ENCODE measurements at regions not wholly inside any gene's neighbourhood (a gene's known extent, or its start where the extent isn't known, plus 50 kb on each side); places are given as distances from the start of the nearest gene placed in this dataset.

DNA sequence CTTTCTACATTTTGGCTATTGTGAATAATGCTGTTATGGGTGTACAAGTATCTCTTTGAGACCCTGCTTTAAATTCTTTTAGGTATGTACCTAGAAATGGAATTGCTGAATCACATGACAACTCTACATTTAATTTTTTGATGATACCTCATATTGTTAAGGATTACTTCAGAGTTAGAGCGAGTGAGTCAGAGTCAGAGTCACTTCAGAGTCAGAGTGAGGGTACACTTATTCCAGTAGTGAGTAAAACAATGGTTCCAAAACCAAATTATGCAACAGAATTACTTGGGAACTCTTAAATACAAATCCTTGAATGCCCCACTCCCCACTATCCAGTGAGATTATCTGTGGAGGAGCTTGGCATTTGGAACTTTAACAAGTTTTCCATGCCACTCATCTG lies 50.3 kb upstream of the SNRK start:
- H3K79me2 ChIP-seq (ENCODE audit: control insufficient read depth, insufficient read depth, low read length): no peaks in the 10 kb centered on the region
- H3K4me1 ChIP-seq (ENCODE audit: control insufficient read depth, extremely low read depth, insufficient read depth, low read length): peaks cover 5% of the 10 kb centered on the region
- H2AFZ ChIP-seq (ENCODE audit: low read depth, low read length): no peak overlapping the region
- DNase-seq (ENCODE audit: low read depth, low spot score) (no peak), FAIRE-seq (peak; percentile 26)
- no peaks in the 10 kb centered on the region for H3K36me3 ChIP-seq (ENCODE audit: control insufficient read depth in 2 of 2, extremely low read depth in 1 of 2, insufficient read depth in 2 of 2, low read length in 2 of 2)
- no peaks in the 10 kb centered on the region for H4K20me1 ChIP-seq (replicated peaks; ENCODE audit: control insufficient read depth, extremely low read depth, insufficient read depth, low read length)
- dilution Hi-C loops (cut with MboI; ENCODE audit: extremely low pct_ligation_motif_present, low sequenced_read_pairs) (no loop called here), intact Hi-C loops (cut with micrococcal nuclease) (no loop called here)
- no peaks in the 10 kb centered on the region for H3K9me1 ChIP-seq (replicated peaks; ENCODE audit: control insufficient read depth, extremely low read depth, insufficient read depth, low read length)
- peak; percentile 54 for TF ChIP-seq FOS (IDR thresholded peaks at IDR 0.05; ENCODE audit: borderline replicate concordance, insufficient read depth, low read length)
- no peak for TF ChIP-seq MYC (IDR thresholded peaks at IDR 0.05; ENCODE audit: low read depth, low read length)
- no peak for TF ChIP-seq JUN (IDR thresholded peaks at IDR 0.05; ENCODE audit: borderline replicate concordance, insufficient read depth, insufficient read length, low read depth)
- H3K27me3 ChIP-seq (ENCODE audit: control insufficient read depth in 2 of 2, insufficient read depth in 2 of 2, low read length in 2 of 2): no peaks in the 10 kb centered on the region
- H3K27ac ChIP-seq (ENCODE audit: insufficient read depth, low read depth, low read length): no peak overlapping the region
- no peak overlapping the region for H3K4me2 ChIP-seq (ENCODE audit: insufficient read depth, low read length)
- no TSS peak for BruUV-seq (replicated peaks)
- no peak overlapping the region for H3K9ac ChIP-seq (replicated peaks; ENCODE audit: extremely low read depth, insufficient read depth, low read length)
- ChIA-PET CTCF (no interaction called here), POLR2A (no interaction called here)
- H3K9me3 ChIP-seq (replicated peaks; ENCODE audit: control insufficient read depth, insufficient read depth, low read length): no peaks in the 10 kb centered on the region
- H3K4me3 ChIP-seq (replicated peaks in 1 of 3; ENCODE audit: insufficient read depth in 1 of 3, low read depth in 1 of 3, low read length in 3 of 3): no peak overlapping the region

DNA sequence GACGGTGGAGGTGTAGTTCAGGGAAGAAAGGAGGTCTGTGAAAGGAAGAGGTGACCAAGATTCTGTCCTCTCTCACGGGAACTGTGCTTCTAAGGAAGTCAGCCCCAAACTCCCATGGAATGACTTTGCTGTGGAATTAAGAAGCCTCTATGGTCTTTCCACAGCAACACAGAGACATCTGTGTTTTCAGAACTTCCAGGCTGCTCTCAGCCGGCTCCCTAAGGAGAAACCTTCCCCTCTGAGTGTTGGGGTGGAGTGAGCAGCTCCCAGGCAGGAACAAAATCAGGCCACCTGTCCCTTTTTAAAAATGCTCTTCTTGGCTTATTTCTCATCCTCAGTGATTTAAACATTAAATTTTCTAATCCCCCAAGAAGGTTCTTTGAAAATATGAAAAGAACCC lies 53.3 kb upstream of the SNRK start:
- dilution Hi-C loops (cut with MboI; ENCODE audit: extremely low pct_ligation_motif_present, low sequenced_read_pairs): no loop called here
- POLR2A ChIA-PET: no interaction called here
- intact Hi-C loops (cut with micrococcal nuclease): no loop called here

More for the DNA sequence above, 53.3 kb upstream of the SNRK start:
- Histone ChIP-seq H3K4me2 (ENCODE audit: insufficient read depth, low read length) (no peak overlapping the region), H3K4me3 (replicated peaks in 1 of 3; ENCODE audit: insufficient read depth in 1 of 3, low read depth in 1 of 3, low read length in 3 of 3) (no peak overlapping the region), H3K27ac (ENCODE audit: insufficient read depth, low read depth, low read length) (no peak overlapping the region), H3K27me3 (ENCODE audit: control insufficient read depth in 2 of 2, insufficient read depth in 2 of 2, low read length in 2 of 2) (no peaks in the 10 kb centered on the region), H2AFZ (ENCODE audit: low read depth, low read length) (no peak overlapping the region), H3K36me3 (ENCODE audit: control insufficient read depth in 2 of 2, extremely low read depth in 1 of 2, insufficient read depth in 2 of 2, low read length in 2 of 2) (no peaks in the 10 kb centered on the region), H3K9me3 (replicated peaks; ENCODE audit: control insufficient read depth, insufficient read depth, low read length) (no peaks in the 10 kb centered on the region), H3K9ac (replicated peaks; ENCODE audit: extremely low read depth, insufficient read depth, low read length) (no peak overlapping the region), H3K9me1 (replicated peaks; ENCODE audit: control insufficient read depth, extremely low read depth, insufficient read depth, low read length) (no peaks in the 10 kb centered on the region), H3K4me1 (ENCODE audit: control insufficient read depth, extremely low read depth, insufficient read depth, low read length) (peaks cover 5% of the 10 kb centered on the region), H3K79me2 (ENCODE audit: control insufficient read depth, insufficient read depth, low read length) (no peaks in the 10 kb centered on the region), H4K20me1 (replicated peaks; ENCODE audit: control insufficient read depth, extremely low read depth, insufficient read depth, low read length) (no peaks in the 10 kb centered on the region)
- no peak for DNase-seq (ENCODE audit: low read depth, low spot score)
- FAIRE-seq: no peak
- CTCF ChIA-PET: interaction anchor here (1.6 to 1.9 kb wide), 2 partner anchors 9 to 71 kb away, joined by 4 to 9 read pairs; no protein-coding TSS in a partner anchor
- BruUV-seq (replicated peaks): no TSS peak
- TF ChIP-seq, protein P1, sequence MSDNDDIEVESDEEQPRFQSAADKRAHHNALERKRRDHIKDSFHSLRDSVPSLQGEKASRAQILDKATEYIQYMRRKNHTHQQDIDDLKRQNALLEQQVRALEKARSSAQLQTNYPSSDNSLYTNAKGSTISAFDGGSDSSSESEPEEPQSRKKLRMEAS (IDR thresholded peaks at IDR 0.05; ENCODE audit: insufficient read depth, insufficient read length): no peak
- no peak for TF ChIP-seq POLR2AphosphoS5 (IDR thresholded peaks at IDR 0.05; ENCODE audit: insufficient read depth, low read depth, low read length)
- no peak for TF ChIP-seq GATA2 (IDR thresholded peaks at IDR 0.05; ENCODE audit: insufficient read depth, insufficient read length, low read depth, low read length)
- TF ChIP-seq EZH2 (IDR thresholded peaks at IDR 0.05; ENCODE audit: borderline replicate concordance, low read depth, low read length, severe bottlenecking): no peak
- no peak for TF ChIP-seq MYC (IDR thresholded peaks at IDR 0.05; ENCODE audit: low read depth, low read length)
- no peak for TF ChIP-seq POLR2A (IDR thresholded peaks at IDR 0.05; ENCODE audit: low read depth, low read length)
- TF ChIP-seq FOS (IDR thresholded peaks at IDR 0.05; ENCODE audit: borderline replicate concordance, insufficient read depth, low read length): no peak
- no peak for TF ChIP-seq JUN (IDR thresholded peaks at IDR 0.05; ENCODE audit: borderline replicate concordance, insufficient read depth, insufficient read length, low read depth)
- TF ChIP-seq, protein P2, sequence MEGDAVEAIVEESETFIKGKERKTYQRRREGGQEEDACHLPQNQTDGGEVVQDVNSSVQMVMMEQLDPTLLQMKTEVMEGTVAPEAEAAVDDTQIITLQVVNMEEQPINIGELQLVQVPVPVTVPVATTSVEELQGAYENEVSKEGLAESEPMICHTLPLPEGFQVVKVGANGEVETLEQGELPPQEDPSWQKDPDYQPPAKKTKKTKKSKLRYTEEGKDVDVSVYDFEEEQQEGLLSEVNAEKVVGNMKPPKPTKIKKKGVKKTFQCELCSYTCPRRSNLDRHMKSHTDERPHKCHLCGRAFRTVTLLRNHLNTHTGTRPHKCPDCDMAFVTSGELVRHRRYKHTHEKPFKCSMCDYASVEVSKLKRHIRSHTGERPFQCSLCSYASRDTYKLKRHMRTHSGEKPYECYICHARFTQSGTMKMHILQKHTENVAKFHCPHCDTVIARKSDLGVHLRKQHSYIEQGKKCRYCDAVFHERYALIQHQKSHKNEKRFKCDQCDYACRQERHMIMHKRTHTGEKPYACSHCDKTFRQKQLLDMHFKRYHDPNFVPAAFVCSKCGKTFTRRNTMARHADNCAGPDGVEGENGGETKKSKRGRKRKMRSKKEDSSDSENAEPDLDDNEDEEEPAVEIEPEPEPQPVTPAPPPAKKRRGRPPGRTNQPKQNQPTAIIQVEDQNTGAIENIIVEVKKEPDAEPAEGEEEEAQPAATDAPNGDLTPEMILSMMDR (IDR thresholded peaks at IDR 0.05; ENCODE audit: extremely low read depth in 1 of 2, insufficient read depth in 1 of 2, low read depth in 1 of 2, low read length in 2 of 2): no peak
